ENCODE measurements at regions not wholly inside any gene's neighbourhood (a gene's known extent, or its start where the extent isn't known, plus 50 kb on each side); places are given as distances from the start of the nearest gene placed in this dataset.
A peak's percentile ranks its signal among the peaks of the same experiment; 100 is the strongest.
"Not testable (repeated sequence)": the region's sequence is repeated elsewhere in the genome, so short reads cannot be mapped to it uniquely, and the experiment has no call there.

DNA sequence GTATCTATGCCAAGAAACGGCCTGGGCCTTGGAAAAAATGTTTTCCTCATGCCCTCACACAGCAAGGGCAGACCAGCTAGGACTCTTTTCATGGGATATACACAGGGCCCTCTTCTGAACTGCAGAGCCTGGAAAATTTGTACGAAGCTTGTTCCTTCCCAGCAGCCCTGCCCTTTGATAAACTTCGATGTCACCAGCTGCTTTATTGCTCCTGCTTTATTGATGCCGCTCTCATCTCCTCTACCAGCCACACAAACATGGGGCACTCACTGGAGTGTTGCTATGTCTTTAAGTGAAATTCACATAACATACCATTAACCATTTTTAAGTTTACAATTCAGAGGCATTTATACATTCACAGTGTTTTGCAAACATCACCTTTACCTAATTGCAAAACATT lies 197.9 kb downstream of the KTN1 start:
- no peaks in the 10 kb centered on the region for H3K9me3 Mint-ChIP-seq
- no peaks in the 10 kb centered on the region for H3K36me3 Mint-ChIP-seq (ENCODE audit: low read depth)
- intact Hi-C loops (cut with micrococcal nuclease): no loop called here
- peaks cover 57% of the 10 kb centered on the region for H3K4me1 Mint-ChIP-seq (ENCODE audit: low read depth)
- H3K27me3 Mint-ChIP-seq: no peaks in the 10 kb centered on the region
- H3K4me3 Mint-ChIP-seq: no peak overlapping the region
- H3K27ac Mint-ChIP-seq: peak overlapping the region; percentile 41

DNA sequence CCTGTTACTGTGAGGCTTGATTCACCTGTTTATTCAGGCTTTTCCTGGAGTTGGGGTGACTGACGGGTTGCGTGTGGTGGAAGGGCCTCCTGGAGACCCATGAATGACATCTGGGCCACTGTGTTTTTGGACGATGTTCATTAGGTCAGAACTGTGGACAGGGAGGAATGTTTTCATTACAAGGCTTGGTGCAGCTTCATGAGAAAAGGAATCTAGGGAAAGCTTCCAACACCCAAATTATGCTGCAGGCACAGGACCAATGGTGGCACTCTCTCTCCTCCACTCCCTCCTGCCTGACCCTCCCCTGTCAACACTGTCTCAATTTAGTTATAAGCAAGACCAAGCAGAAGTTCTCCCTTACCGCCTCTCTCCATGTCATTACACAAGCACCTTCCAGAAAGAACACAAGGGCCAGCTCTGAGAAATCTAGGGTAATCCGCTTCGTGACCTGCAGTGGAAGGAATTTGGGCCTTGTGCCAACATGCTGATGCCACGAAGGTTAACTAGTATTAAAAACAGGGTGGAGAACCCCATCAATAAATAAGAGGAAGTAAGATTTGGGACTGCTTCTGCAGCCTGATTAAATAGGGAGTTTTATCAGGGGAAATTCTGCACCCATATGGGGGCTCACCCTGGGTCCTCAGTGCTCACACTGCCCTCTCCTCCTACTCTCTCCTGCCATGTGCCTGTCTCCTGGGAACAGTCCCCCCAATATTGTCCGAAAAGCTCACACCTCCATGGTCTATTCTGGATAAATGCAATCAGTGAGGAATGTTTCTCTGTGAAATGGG lies 200.3 kb downstream of the KTN1 start:
- peak overlapping the region; percentile 44 for H3K27ac Mint-ChIP-seq
- no peak overlapping the region for H3K4me3 Mint-ChIP-seq
- H3K36me3 Mint-ChIP-seq (ENCODE audit: low read depth): no peaks in the 10 kb centered on the region
- intact Hi-C loops (cut with micrococcal nuclease): loop anchor here (5.0 kb wide), 1 partner anchor 37 kb away; no protein-coding TSS in a partner anchor
- no peaks in the 10 kb centered on the region for H3K27me3 Mint-ChIP-seq
- H3K9me3 Mint-ChIP-seq: no peaks in the 10 kb centered on the region
- H3K4me1 Mint-ChIP-seq (ENCODE audit: low read depth): peaks cover 48% of the 10 kb centered on the region

DNA sequence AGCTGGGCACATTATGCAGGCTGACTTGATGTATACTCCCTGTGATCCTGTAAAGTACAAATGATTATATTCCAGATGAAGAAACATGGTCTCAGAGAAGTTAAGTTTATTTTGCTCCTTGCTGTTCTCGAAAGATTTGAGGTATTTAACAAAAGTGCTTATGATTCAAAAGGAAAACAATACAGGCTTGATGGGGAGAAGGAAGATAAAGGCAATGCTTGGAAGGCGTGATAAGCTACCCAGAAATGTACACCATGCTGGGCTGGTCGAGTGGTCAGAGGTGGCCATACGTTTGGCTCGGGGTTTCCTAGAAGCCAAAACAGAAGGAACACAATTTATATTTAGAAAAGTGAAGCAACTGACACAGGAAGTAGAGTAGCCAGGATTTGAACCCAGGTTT lies 201.0 kb downstream of the KTN1 start:
- H3K9me3 Mint-ChIP-seq: no peaks in the 10 kb centered on the region
- intact Hi-C loops (cut with micrococcal nuclease): loop anchor here (5.0 kb wide), 1 partner anchor 36 kb away; no protein-coding TSS in a partner anchor
- H3K4me3 Mint-ChIP-seq: no peak overlapping the region
- no peaks in the 10 kb centered on the region for H3K36me3 Mint-ChIP-seq (ENCODE audit: low read depth)
- peak overlapping the region; percentile 44 for H3K27ac Mint-ChIP-seq
- H3K4me1 Mint-ChIP-seq (ENCODE audit: low read depth): peaks cover 48% of the 10 kb centered on the region
- H3K27me3 Mint-ChIP-seq: peaks cover 2% of the 10 kb centered on the region

DNA sequence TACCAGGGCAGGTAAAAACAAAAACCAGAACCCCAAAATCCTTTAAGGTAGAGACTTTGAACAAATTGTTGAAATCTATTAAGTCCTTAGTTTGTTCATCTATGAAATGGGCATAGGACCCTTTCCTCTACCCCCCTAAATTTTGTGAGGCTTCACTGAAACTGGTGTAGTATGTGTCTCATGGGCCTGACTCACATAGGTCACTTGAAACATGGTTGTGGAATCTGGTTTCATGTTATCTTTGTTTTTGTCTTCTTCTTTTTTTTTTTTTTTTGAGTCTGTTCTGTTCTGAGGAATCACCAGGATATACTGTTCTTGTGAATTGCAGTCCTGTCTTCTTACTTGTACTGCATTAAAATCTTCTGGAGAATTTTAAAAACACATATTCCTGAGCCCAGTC lies 202.2 kb downstream of the KTN1 start:
- intact Hi-C loops (cut with micrococcal nuclease): loop anchor here (5.0 kb wide), 1 partner anchor 35 kb away; no protein-coding TSS in a partner anchor
- peaks cover 3% of the 10 kb centered on the region for H3K27me3 Mint-ChIP-seq
- no peaks in the 10 kb centered on the region for H3K36me3 Mint-ChIP-seq (ENCODE audit: low read depth)
- no peak overlapping the region for H3K27ac Mint-ChIP-seq
- H3K9me3 Mint-ChIP-seq: no peaks in the 10 kb centered on the region
- H3K4me1 Mint-ChIP-seq (ENCODE audit: low read depth): peaks cover 47% of the 10 kb centered on the region
- H3K4me3 Mint-ChIP-seq: no peak overlapping the region

DNA sequence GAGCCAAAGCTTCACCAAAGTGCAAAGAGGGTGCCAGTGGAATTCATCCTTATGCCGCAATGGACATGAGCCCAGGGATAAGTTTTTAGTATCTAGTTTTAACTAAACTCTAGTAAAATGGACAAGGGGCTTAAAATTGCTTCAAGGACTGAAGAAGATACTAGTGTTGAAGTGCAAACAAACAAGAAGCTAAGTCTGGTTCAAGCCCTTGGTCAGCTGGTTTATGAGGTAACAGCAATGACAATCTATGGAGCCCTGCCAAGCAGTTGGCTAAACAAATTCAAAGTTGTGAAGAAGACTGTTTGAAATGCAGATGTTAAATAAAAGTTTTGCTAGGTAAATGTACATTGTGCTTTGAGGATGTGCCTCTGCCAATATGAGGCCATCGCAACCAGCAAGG lies 209.4 kb downstream of the KTN1 start:
- peaks cover 36% of the 10 kb centered on the region for H3K4me1 Mint-ChIP-seq (ENCODE audit: low read depth)
- H3K36me3 Mint-ChIP-seq (ENCODE audit: low read depth): peaks cover 5% of the 10 kb centered on the region
- intact Hi-C loops (cut with micrococcal nuclease): no loop called here
- no peak overlapping the region for H3K27ac Mint-ChIP-seq
- H3K9me3 Mint-ChIP-seq: peaks cover 8% of the 10 kb centered on the region
- no peak overlapping the region for H3K4me3 Mint-ChIP-seq
- H3K27me3 Mint-ChIP-seq: peaks cover 3% of the 10 kb centered on the region

DNA sequence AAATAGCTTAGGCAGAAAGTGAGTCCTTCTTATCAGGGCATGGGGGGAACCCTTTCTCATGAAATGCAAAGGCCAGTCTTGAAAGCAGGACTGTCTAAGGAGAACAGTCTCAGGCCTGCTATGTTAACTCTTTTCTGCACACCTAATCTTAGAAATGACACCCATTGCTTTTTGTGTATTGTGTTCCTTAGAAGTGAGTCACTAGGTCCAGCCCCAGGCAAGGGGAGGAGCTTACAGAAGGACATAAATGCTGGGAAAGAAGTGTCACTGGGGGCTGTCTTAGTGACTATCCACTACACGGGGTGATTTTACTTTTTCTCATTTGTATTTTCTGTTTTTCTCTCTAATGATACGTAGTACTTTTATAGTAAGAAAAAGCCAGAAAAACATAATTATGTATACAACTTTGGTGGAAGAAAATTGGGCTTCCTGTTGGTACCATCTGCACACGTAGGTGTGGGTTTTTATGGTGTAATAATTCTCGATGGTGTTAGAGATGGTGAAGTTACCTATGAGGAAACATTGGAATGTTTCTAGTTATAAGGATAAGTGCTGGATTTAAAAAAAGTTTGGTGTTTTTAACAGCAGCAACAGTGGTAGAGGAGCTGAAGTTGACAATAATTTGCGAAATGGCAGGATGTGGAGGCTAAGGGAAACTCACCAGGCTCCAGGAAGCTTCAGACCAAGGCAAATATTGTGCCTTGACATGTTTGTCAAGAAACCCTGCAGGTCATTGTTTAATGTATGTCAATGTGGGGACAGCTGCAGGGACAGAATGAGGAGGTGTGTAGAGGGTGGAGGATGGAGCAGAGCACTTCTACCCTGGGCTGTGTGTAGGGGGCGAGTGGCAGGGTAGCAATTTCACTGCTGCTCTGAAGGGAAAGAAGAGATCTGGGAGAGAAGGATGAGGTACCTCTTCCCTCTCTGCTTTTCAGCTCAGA lies 214.9 kb downstream of the KTN1 start:
- Mint-ChIP-seq H3K27ac (no peak overlapping the region), H3K4me1 (ENCODE audit: low read depth) (peaks cover 28% of the 10 kb centered on the region), H3K4me3 (no peak overlapping the region), H3K36me3 (ENCODE audit: low read depth) (peaks cover 5% of the 10 kb centered on the region), H3K27me3 (no peaks in the 10 kb centered on the region), H3K9me3 (peaks cover 8% of the 10 kb centered on the region)
- intact Hi-C loops (cut with micrococcal nuclease): no loop called here

DNA sequence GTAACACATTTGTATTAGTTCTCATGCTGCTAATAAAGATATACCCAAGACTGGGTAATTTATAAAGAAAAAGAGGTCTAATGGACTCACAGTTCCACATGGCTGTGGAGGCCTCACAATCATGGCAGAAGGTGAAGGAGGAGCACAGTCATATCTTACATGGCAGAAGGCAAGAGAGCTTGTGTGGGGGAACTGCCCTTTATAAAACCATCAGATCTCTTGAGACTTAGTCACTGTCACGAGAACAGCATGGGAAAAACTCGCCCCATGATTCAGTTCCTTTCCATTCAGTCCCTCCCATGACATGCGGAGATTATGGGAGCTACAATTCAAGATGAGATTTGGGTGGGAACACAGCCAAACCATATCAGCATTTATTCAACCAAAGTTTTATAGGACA lies 216.5 kb downstream of the KTN1 start:
- H3K27ac Mint-ChIP-seq; H3K27me3 Mint-ChIP-seq; H3K36me3 Mint-ChIP-seq (ENCODE audit: low read depth); intact Hi-C loops (cut with micrococcal nuclease); H3K9me3 Mint-ChIP-seq; H3K4me3 Mint-ChIP-seq: not testable (repeated sequence)
- H3K4me1 Mint-ChIP-seq (ENCODE audit: low read depth): peaks cover 19% of the 10 kb centered on the region

DNA sequence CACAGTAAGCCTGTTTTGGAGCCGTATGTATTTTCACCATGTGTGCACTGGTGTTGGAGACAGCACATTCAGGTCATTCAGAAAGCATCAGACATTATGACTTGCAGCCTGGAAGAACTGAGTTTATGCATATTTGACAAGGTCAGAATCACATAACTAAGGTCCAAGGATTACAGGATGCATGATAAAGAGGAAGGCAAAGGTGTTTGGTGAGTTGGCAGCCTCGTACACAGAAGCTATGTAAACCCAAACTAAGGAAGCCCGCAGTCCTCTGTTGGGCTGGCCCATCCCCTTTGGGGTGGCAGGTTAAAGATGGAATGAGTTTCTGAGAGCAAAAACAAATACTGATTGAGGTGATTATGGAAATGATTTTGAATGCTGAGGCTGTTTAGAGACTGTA lies 218.4 kb downstream of the KTN1 start:
- Mint-ChIP-seq H3K36me3 (ENCODE audit: low read depth) (no peaks in the 10 kb centered on the region), H3K27ac (no peak overlapping the region), H3K4me1 (ENCODE audit: low read depth) (peaks cover 8% of the 10 kb centered on the region), H3K27me3 (no peaks in the 10 kb centered on the region), H3K9me3 (no peaks in the 10 kb centered on the region), H3K4me3 (no peak overlapping the region)
- intact Hi-C loops (cut with micrococcal nuclease): no loop called here

DNA sequence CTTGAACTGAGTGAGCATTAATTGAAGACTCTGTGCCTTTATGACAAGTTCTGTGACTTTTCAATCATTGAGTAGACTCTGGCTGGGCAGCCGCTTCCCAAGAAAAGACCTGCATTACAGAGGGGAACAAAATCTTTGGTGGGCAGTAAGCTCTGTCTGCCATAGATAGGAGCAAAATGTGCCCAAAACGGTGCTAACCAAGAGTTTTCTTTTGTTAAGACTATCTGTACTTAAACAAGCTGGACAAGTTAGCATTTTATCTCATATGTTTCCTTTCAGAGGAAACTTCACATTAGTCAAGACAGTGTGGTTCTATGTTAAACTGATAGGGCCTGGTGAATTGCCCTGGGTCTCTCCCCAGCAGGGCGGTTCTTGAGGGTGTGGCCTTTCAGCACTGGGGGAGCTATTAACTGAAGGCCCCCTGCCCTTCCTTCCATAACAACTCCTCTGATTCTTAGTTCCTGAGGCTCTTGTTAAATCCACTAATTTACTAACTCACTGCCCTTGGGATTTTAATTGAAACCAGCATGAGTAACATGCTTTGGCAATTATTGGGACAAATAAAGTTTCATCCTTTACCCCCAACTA lies 219.6 kb downstream of the KTN1 start:
- Mint-ChIP-seq H3K27ac (no peak overlapping the region), H3K4me3 (no peak overlapping the region), H3K36me3 (ENCODE audit: low read depth) (no peaks in the 10 kb centered on the region), H3K9me3 (no peaks in the 10 kb centered on the region), H3K27me3 (no peaks in the 10 kb centered on the region), H3K4me1 (ENCODE audit: low read depth) (peaks cover 19% of the 10 kb centered on the region)
- intact Hi-C loops (cut with micrococcal nuclease): no loop called here

DNA sequence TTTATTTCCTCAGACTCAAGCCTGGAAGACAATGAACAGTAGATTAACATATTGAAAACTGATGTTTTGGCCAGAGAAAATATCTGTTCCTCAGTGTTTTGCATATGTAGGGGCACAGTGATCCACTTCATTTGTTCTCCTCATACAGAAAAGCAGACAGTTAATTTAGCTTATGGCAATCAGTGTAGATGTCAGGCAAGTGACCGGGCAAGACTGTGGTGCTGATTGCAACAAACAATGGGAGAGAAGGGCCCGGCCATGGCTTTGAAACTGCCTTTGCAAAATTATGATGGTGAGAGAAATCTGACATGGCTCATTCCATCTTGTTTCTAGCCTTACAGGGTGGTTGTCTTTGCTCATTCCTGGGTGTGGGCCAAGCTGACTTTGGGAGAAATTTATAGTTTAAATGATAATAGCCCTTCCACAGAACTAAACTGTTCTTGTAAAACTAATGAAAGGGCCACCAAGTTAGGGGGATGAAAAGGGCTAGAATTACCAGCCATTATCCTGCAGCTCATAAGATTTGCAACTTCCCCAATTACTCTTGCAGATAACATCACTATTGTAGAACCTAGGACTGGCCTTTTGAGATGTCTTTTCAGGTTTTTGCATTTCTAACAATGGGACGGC lies 220.3 kb downstream of the KTN1 start:
- H3K36me3 Mint-ChIP-seq (ENCODE audit: low read depth): no peaks in the 10 kb centered on the region
- no peak overlapping the region for H3K27ac Mint-ChIP-seq
- H3K27me3 Mint-ChIP-seq: peaks cover 2% of the 10 kb centered on the region
- peaks cover 26% of the 10 kb centered on the region for H3K4me1 Mint-ChIP-seq (ENCODE audit: low read depth)
- intact Hi-C loops (cut with micrococcal nuclease): no loop called here
- no peaks in the 10 kb centered on the region for H3K9me3 Mint-ChIP-seq
- no peak overlapping the region for H3K4me3 Mint-ChIP-seq

DNA sequence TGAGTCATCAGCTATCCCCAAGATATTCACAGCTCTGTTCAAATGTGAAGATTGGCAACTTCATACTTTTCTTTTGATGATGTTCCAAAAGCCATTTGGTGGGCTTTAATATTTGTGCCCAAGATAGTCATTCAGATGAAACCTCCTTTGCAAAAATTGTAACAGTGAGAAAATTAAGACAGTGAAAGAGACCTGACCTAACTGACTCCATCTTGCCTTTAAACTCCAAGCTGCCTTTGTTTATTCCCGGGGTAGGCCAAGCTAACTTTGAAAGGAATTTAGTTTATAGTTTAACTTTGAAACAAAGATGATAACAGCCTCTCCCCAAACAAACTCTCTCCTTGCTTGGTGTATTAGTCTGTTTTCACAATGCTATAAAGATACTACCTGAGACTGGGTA lies 221.1 kb downstream of the KTN1 start:
- H3K36me3 Mint-ChIP-seq (ENCODE audit: low read depth): no peaks in the 10 kb centered on the region
- H3K4me1 Mint-ChIP-seq (ENCODE audit: low read depth): peaks cover 29% of the 10 kb centered on the region
- peaks cover 2% of the 10 kb centered on the region for H3K27me3 Mint-ChIP-seq
- H3K27ac Mint-ChIP-seq: no peak overlapping the region
- intact Hi-C loops (cut with micrococcal nuclease): no loop called here
- no peak overlapping the region for H3K4me3 Mint-ChIP-seq
- H3K9me3 Mint-ChIP-seq: no peaks in the 10 kb centered on the region

DNA sequence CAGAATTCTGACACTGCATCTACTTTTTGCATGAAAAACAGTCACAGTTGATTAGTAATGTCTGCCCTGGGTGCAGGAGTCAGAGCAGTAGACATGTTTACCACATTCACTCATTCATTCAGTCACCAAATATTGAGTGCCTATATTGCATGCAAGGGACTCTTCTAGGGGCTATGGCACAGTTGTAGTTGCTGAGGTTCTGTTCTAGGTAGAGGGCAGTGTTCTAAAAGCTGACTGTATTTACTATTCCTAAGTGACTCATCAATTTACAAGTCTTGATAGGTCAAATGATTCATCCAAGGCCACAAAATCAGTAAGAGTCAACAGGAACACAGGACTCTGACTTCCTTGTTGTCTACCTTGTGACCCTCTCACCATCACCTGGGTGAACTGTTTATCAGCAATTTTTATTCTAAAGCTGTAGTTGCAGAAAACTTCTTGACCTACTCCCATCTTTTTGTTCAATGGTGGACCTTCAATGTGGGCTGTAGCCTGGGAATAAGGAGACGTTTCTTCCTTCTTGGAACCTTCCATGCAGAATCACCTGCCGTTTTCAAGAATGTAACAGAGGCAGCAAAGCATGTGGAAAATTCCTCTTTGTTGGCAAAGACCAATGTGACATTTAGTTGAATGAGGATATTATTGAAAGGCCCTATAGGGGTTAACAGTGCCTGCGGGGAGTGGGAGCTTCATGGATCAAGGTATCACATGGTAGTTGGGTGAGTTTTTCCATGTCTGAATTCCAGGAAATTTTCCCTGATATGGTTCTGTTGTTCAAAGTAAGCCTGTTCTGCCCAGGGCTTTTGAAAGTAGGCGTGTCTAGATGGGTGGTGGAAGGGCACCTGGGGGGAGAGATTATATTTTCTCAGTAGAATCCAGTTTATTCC lies 223.2 kb downstream of the KTN1 start:
- H3K4me1 Mint-ChIP-seq (ENCODE audit: low read depth): peaks cover 45% of the 10 kb centered on the region
- H3K27ac Mint-ChIP-seq: peak overlapping the region; percentile 65
- peaks cover 10% of the 10 kb centered on the region for H3K9me3 Mint-ChIP-seq

More for the DNA sequence above, 223.2 kb downstream of the KTN1 start:
- no peak overlapping the region for H3K4me3 Mint-ChIP-seq
- peaks cover 4% of the 10 kb centered on the region for H3K27me3 Mint-ChIP-seq
- intact Hi-C loops (cut with micrococcal nuclease): no loop called here
- peaks cover 9% of the 10 kb centered on the region for H3K36me3 Mint-ChIP-seq (ENCODE audit: low read depth)

Measured in dendritic cell treated with granulocyte-macrophage colony-stimulating factor and Interleukin-4, amounts not matched to agents 40 ng/mL and 50 ng/mL, for 4 days (primary cell).